ENCODE measurements at regions not wholly inside any gene's neighbourhood (a gene's known extent, or its start where the extent isn't known, plus 50 kb on each side); places are given as distances from the start of the nearest gene placed in this dataset.
A peak's percentile ranks its signal among the peaks of the same experiment; 100 is the strongest.

DNA sequence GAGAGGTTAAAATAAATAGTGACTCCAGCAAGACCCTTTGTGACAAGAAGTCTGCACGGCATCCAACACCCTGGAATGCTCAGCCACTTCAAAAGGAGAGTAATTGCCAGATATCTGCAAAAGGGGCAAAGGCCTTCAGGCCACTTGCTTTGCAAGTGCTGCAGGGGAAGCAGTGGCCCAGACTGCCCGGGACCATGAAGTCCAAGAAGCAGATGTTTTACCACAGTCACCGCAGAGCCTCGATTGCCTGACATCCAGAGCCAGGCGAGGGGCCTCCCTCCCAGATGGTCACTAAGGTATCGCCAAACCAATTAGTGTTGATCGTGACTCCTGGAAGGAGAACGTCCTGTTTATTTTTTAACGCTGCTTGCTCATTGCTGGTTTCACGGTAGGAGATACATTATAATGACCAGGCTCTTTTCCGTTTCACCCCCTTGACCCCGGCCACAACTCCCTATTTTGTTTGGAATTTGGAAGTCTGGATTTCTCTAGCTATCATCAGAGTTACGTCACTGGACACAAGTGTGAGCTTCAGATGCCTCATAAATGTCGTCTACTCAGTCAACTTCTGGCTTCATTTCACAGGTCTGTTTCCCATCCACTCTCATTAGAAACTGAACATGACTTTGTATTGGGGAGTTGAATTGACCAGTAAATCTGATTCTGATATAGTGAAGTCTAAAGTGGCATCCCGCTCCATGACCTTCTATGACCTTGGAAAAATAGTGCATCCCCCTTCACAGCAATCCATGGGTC, 276.2 kb downstream of the WDR11 start:
- peak; percentile 32 for DNase-seq (ENCODE audit: low read depth)
- TF ChIP-seq, protein P1, sequence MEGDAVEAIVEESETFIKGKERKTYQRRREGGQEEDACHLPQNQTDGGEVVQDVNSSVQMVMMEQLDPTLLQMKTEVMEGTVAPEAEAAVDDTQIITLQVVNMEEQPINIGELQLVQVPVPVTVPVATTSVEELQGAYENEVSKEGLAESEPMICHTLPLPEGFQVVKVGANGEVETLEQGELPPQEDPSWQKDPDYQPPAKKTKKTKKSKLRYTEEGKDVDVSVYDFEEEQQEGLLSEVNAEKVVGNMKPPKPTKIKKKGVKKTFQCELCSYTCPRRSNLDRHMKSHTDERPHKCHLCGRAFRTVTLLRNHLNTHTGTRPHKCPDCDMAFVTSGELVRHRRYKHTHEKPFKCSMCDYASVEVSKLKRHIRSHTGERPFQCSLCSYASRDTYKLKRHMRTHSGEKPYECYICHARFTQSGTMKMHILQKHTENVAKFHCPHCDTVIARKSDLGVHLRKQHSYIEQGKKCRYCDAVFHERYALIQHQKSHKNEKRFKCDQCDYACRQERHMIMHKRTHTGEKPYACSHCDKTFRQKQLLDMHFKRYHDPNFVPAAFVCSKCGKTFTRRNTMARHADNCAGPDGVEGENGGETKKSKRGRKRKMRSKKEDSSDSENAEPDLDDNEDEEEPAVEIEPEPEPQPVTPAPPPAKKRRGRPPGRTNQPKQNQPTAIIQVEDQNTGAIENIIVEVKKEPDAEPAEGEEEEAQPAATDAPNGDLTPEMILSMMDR (IDR thresholded peaks at IDR 0.05; ENCODE audit: insufficient read depth, low read depth, low read length), result no peak
- H3K4me3 ChIP-seq (ENCODE audit: low read depth, low read length), result no peak overlapping the region

DNA sequence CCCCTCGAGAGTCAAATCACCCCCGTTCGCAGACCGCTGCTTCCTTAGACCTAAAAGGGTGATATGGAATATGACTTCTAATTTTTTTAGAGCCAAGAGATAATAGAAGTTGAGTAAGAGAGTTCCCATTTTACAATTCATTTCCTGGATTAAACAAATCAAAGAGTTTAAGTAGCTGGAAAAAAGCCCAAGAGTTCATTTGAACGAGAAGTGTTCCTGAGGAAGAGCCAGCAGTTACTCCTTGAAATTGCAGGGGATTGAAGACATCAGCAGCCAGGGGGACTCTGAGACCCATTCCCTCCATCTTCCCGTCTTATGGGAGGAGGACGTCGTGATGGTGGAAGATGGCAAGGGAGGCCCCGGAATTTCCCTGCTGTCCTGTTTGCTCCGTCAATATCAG, 277.0 kb downstream of the WDR11 start:
- no peak overlapping the region for H3K4me3 ChIP-seq (ENCODE audit: low read depth, low read length)
- TF ChIP-seq, protein P1 (IDR thresholded peaks at IDR 0.05; ENCODE audit: insufficient read depth, low read depth, low read length), result no peak

DNA sequence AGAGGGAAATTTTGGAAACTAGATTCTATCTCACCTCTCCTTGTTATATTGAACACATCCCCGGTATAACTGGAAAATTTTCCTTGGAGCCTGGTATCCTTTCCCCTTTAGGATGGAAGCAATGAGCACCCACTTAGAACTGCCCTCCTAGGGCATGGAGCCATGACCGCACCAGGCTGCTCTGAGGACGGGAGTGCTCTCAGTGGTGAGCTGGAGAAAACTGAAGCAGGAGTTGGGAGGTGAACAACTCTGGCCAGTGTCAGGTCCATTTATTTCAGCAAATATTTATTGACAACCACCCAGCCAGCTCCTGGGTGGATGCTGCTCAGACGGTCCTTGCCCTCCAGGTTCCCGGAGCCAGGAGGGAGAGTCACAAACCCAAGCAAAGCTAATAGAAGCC, 278.1 kb downstream of the WDR11 start:
- DNase-seq (ENCODE audit: low read depth), result no peak
- no peak overlapping the region for H3K4me3 ChIP-seq (ENCODE audit: low read depth, low read length)
- TF ChIP-seq, protein P1 (IDR thresholded peaks at IDR 0.05; ENCODE audit: insufficient read depth, low read depth, low read length), result no peak

More for the DNA sequence above, 277.0 kb downstream of the WDR11 start:
- DNase-seq (ENCODE audit: low read depth), result no peak

DNA sequence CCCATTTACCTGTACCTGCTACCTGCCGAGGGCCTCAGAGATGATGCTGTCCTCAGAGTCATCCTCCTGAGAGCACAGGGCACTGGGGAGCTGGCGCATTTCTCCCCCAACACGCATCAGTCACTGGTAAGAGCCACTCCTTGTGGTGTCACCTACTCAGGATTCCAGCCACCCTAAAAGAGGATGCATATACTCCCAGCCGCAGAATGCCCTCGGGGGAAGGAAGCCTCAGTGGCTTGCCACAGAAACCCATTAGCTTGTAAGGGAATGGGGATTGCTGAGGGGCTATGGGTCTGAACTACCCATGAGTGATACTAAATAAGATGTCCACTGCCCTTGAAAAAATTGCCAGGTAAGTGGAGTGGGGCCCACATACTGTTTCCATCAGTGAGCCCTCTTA, 279.2 kb downstream of the WDR11 start:
- no peak for DNase-seq (ENCODE audit: low read depth)
- H3K4me3 ChIP-seq (ENCODE audit: low read depth, low read length), result no peak overlapping the region
- TF ChIP-seq, protein P1 (IDR thresholded peaks at IDR 0.05; ENCODE audit: insufficient read depth, low read depth, low read length), result no peak

DNA sequence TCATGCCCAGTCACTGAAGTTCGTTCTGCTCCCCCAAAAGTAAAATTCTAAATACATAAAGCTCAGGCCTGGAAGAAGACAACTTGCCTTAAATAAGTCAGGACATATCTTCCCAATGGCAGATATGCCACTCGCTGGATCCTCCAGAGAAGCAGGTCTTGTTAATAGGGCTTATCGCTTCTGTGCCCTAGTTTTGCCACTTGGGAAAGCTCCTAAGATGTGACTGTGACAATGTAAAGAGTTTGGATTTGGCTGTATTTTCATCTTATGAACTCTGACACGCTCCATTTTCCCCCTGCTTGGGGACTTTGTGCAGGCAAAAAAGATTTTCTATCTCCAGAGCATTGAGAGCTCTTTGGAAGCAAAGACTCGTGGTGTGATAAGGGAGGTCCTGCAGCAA, 279.9 kb downstream of the WDR11 start:
- DNase-seq (ENCODE audit: low read depth), result no peak
- H3K4me3 ChIP-seq (ENCODE audit: low read depth, low read length), result no peak overlapping the region
- TF ChIP-seq, protein P1 (IDR thresholded peaks at IDR 0.05; ENCODE audit: insufficient read depth, low read depth, low read length), result no peak

DNA sequence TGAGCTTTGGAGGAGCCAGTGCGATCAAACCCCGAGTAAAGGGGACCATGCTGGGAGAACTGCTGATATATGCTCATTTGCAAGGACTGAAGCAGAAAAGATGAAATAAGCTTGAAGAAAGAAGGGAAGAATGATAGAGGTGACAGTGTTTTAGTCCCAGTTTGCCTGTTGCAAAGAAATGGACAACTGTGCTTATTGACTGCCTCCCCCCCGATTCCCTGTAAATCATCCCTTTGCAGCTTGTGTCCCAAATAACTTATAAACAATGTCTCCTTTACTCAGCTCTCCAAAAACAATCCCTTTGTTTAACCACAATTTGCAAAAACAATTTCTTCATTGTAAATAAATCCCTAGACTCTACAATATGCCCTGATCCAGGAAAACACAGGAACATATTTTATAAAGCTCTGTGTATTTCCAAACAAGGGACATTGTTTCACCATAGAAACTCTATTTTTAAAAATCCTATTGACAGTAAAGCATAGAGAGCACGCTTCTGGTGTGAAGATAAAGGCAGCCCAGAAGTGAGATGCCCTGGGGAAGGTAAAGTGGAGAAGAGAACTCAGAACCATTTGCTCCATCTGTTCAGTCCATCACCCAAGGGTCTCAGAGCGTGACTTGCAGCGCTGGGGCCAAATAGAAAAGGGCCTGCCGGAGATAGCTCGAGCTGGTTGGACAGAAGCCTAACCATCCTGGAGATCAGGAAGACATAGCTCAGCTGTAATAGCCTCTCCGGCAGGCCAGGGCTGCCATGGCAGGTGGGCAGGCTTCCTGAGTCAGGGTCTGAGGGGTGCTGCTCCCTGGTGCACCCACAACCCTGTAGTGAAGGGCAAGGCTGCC, 280.5 kb downstream of the WDR11 start:
- no peak for DNase-seq (ENCODE audit: low read depth)
- H3K4me3 ChIP-seq (ENCODE audit: low read depth, low read length), result no peak overlapping the region
- TF ChIP-seq, protein P1 (IDR thresholded peaks at IDR 0.05; ENCODE audit: insufficient read depth, low read depth, low read length), result no peak
